WTC11 (cell line): ENCODE measurements at regions not wholly inside any gene's neighbourhood (a gene's known extent, or its start where the extent isn't known, plus 50 kb on each side); places are given as distances from the start of the nearest gene placed in this dataset.

Experiments
- CREB1 ChIP-seq: sonication (generic); formaldehyde crosslinking; IDR thresholded peaks from 2 replicates; pipeline ENCODE4 v1.8.0; 2023; ENCODE audit warnings: mild to moderate bottlenecking, missing genetic modification reagents
- FOXK1 ChIP-seq: sonication (generic); formaldehyde crosslinking; IDR thresholded peaks from 2 replicates; pipeline ENCODE4 v1.8.0; 2022; ENCODE audit warnings: mild to moderate bottlenecking, moderate library complexity, missing genetic modification reagents
- TP53 ChIP-seq: sonication (generic); formaldehyde crosslinking; IDR thresholded peaks from 2 replicates; pipeline ENCODE4 v1.8.1; 2023; ENCODE audit warnings: mild to moderate bottlenecking, missing genetic modification reagents
- TF ChIP-seq, protein P1 (sequence below): fragments of 200-600 bp; IDR thresholded peaks from 2 replicates; pipeline ENCODE4 v1.8.0; 2022; ENCODE audit warnings: antibody characterized with exemption
- TF ChIP-seq, protein P2 (sequence below): sonication (generic); formaldehyde crosslinking; IDR thresholded peaks from 2 replicates; pipeline ENCODE4 v1.8.0; 2022; ENCODE audit warnings: mild to moderate bottlenecking, missing genetic modification reagents

DNA sequence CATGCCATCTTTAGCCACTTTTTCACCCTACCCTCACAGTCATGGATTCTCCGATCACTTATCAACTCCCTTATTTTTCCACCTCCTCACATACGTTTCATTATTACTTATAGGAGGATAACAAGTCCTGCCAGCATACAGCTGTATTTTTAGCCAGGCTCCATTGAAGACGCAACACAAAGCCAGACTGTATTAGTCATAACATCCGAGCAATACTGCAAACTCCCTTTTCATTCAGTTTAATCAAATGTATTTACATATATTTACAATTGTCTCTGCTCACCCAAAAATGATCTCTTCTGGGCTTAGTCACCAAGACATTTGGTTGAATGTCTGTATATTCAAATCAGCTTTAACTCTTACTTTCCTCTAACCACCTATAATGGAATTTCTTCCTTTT, 126.4 kb upstream of the PRLR start:
- TF ChIP-seq, protein P1, sequence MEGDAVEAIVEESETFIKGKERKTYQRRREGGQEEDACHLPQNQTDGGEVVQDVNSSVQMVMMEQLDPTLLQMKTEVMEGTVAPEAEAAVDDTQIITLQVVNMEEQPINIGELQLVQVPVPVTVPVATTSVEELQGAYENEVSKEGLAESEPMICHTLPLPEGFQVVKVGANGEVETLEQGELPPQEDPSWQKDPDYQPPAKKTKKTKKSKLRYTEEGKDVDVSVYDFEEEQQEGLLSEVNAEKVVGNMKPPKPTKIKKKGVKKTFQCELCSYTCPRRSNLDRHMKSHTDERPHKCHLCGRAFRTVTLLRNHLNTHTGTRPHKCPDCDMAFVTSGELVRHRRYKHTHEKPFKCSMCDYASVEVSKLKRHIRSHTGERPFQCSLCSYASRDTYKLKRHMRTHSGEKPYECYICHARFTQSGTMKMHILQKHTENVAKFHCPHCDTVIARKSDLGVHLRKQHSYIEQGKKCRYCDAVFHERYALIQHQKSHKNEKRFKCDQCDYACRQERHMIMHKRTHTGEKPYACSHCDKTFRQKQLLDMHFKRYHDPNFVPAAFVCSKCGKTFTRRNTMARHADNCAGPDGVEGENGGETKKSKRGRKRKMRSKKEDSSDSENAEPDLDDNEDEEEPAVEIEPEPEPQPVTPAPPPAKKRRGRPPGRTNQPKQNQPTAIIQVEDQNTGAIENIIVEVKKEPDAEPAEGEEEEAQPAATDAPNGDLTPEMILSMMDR = no peak
- TF ChIP-seq TP53 (CRISPR knock-in tag) (no peak), CREB1 (no peak), FOXK1 (CRISPR knock-in tag) (no peak)
- TF ChIP-seq, protein P2, sequence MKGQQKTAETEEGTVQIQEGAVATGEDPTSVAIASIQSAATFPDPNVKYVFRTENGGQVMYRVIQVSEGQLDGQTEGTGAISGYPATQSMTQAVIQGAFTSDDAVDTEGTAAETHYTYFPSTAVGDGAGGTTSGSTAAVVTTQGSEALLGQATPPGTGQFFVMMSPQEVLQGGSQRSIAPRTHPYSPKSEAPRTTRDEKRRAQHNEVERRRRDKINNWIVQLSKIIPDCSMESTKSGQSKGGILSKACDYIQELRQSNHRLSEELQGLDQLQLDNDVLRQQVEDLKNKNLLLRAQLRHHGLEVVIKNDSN = no peak
